ENCODE measurements at regions not wholly inside any gene's neighbourhood (a gene's known extent, or its start where the extent isn't known, plus 50 kb on each side); places are given as distances from the start of the nearest gene placed in this dataset.

- DNase-seq, result no peak
These were observed 85.1 kb upstream of the RMDN2 start for GRCh38 chr2:37839991-37840390.

DNA sequence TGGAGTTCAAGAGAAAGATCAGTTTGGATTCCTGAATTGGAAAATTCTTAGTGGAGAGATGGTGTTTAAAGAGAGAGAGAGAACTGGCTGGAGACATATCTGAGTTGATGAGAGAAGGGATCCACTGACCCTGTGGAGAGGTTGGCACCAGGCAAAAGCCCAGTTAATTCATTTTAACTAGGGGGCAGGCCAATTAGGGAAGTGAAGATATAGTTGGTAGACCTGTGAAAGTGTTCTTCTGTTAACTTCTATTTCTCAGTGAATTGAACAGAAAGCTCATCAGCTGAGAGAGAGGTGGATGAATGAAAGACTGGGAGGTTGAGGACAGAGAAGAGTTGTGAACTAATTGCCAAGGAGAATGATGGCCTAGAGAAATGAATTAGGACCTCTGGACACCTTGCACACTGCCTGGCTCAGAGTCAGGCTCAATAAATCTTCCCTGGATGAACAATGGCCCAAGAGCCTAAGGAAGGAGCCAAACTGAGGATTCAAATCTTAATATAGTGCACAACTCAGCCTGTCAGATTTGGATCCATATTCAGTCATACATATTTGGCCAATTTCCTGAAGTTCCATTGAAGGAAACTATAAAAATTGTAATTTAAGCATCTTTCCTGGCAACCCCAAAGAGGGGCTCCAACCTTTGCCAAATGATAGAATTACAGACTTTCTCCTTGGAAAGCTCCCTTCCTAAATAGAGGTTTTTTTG lies 82.2 kb upstream of the RMDN2 start:
- no peak for DNase-seq

- DNase-seq, result no peak
These were observed 81.5 kb upstream of the RMDN2 start for GRCh38 chr2:37843556-37843955.

GRCh38 chr2:37846207-37846606 lies 78.9 kb upstream of the RMDN2 start:
- DNase-seq, result no peak

- no peak for DNase-seq
These were observed 77.3 kb upstream of the RMDN2 start for GRCh38 chr2:37847792-37848191.

GRCh38 chr2:37848451-37848850 lies 76.6 kb upstream of the RMDN2 start:
- DNase-seq, result no peak

GRCh38 chr2:37849911-37850310 lies 75.2 kb upstream of the RMDN2 start:
- no peak for DNase-seq

- DNase-seq, result no peak
These were observed 73.7 kb upstream of the RMDN2 start for GRCh38 chr2:37851428-37851827.

DNA sequence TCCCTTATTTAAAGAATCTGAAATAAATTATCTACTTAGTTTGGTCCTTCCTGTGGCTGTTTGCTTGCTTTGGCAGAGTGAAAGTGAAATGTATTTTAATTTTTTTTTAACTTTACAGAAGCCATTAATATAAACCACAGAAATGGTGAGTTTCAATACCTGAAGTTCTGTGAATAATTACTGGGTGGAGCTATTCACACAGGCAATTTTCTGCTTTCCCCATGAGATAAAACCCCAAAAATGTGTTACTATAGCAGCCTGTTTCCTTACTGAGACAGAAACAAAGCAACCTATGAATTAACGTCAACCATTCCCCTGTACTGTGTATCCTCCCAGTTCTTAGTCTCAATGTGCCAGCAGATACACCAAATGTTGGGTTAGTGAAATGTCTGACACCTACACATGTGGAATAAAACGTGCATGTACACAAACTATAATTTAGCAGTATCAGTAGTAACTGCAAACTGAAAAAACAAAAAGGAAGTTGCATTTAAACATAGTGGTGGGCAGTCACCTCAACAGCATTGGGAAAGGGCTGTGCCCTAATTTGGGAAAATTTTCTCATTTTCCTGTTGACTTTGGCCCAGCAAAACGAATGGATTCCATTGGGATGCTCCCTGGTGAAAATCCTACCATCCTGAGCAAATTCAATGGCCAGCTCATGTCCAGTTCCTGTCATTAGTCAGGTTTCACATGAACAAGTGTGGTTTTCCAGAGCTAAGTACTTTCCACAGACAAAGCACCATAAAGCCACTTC lies 73.1 kb upstream of the RMDN2 start:
- no peak for DNase-seq

DNA sequence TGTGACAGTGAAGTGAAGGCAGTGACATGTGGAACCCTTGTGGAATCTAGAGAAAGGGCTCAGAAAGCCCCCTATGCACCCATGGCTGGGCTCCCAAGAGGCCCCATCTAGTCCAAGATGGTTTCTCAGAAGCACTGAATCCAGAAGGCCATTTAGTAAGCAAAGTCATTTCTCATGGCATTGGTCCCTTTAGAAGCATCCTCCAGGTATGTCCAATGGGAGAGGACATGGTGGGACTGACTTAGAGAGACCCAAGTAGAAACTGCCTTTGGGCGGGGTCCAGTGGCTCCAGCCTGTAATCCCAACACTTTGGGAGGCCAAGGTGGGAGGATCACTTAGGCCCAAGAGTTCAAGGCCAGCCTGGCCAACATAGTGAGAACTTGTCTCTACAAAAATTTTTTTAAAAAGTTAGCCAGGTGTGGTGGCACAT lies 72.5 kb upstream of the RMDN2 start:
- no peak for DNase-seq

- no peak for DNase-seq
These were observed 70.3 kb upstream of the RMDN2 start for GRCh38 chr2:37854676-37855282.

DNA sequence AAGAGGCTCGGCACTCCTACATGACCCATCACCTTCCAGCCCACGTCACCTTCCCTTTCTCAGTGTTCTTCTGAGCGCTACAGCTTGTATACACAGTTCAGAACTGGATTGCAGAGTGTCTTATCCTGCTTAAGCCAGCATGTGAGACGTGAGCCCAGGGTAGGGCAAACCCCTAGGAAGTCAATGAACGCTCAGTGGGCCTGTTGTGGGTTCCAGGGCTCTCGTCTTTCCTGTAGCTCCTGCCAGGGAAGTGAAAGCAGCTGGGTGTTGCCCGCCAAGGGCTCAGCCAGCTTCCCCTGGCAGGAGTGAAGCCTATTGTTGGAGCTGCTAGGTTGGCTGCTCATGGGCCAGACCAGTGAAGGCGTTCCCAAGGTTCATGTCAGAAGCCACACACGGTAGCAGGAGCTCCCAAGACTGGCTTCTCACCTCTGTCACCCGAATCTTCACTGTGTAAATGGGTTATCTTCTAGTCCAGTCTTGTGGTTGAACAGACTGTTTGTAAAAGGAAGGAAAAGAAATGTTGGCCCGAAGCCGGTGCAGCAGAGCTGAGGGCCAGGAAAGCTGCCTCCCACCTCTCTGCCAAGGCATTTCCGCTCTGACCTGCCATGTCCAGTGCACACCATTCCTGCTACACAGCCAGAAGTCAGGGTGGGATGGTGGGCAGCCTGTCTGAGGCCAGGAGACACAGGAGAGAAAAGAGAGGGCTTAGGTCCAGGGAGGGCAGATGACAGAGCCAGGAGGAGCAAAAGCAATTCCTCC lies 69.6 kb upstream of the RMDN2 start:
- DNase-seq, result no peak

- DNase-seq, result no peak
These were observed 68.9 kb upstream of the RMDN2 start for GRCh38 chr2:37856101-37856751.

DNA sequence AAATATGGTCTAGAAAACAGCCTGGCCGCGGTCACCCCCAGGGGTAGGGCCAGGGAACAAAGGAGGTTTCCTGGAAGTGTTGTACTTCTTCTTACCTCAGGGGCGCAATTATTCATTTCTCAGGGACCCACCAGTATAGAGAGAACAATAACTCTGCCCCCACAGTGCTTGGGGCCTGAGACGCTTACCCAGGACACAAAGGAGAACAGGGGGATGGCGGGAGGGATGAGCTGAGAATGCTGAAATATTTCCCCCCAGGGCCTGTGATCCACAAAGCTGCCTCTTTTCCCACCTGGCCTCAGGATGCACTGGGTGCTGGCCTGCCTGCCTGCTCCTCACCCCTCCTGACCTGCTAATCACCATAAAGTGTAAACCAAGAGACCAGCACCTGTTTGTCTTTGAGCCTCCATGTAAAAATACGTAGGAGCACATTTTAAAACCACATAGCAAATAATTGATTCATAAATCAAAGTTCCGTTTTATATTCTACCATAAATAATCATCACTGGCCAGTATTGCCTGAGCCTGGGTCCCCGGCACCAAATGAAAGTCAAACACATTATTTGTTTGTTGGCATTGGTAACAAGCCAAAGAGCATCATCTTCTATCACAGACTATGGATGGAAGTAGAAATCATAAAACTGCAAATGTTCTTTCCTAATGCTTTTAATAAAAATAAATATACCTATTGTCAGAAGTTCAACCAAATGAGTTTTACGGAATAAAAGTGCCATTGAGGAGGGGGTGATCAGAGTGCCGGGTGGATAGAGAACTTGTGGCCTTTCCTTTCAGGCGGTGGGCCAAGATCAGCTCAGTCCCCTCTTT lies 67.3 kb upstream of the RMDN2 start:
- DNase-seq, result peak; percentile 18

- DNase-seq, result no peak
These were observed 66.7 kb upstream of the RMDN2 start for GRCh38 chr2:37858400-37858711.

GRCh38 chr2:37858725-37859267 lies 66.3 kb upstream of the RMDN2 start:
- no peak for DNase-seq

DNA sequence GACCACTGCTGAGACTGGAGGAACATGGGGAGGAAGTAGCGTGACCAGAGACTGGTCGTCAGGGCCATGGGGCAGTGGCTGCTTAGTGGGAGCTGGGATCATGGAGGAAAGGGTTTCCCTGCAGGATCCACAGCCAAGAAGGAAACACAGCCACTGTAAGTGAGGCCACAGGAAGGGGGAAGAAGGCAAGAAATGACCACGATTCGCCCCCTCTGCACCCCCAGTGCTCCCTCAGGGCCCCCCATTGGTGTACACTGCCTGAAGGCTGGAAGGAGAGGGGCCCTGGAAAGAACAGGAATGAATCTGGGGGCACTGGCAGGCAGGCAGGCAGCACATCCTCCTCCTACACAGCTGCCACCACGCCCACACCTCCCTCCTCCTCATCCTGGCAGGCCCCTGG lies 62.5 kb upstream of the RMDN2 start:
- no peak for DNase-seq

GRCh38 chr2:37864217-37864616 lies 60.9 kb upstream of the RMDN2 start:
- DNase-seq, result no peak

GRCh38 chr2:37865640-37866039 lies 59.4 kb upstream of the RMDN2 start:
- no peak for DNase-seq

DNA sequence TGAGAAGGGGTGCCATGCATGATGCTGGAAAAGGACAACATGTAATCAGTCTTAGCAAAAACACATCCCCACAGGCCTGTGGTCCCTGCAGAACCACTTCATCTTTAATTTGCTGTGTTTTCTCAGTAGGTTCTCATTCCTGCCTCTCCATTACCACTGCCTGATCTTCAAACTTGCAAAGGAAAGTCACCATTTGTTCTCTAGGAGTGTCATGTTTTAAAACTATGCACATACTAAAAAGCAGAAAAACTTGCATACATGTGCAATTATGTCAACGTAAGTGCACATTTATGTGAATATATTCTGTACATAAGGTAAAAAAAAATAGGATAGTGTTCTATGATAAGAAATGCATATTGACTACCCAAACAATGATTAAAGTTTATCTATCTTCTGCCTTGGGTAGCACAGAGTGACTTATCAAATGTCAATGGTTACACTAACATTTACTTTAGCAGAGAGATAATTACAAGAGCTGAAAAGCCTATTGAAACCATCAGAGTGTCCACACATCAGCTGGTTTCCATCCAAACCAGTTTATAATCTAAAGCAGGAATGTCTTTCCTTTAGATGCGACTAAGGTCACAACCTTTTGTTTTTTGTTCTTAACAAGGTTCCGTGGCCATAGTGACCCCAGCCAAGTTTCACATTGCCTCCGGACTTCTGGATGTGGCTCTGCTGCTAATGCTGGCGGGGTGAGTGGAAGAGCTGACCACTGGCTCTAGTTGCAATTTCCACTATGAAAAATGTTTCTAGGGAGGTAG lies 58.7 kb upstream of the RMDN2 start:
- no peak for DNase-seq

DNA sequence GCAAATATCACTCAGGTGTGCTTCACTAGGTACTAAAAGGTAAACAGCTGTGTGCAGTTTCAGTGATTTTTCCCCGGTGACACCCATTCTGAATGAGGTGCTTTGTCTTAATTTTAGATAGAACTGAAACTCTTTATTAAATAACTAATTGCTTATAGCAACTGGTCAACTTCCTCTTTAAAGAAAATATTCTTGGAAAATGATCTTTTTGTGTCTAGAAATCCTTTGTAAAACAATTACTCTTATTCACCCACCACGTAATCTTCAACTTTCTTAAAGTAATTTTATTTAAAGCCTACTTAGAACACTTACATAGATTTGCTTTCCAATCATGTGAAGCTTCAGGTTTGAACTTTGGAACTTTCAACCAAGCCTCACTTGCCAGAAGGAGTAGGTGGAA lies 57.9 kb upstream of the RMDN2 start:
- no peak for DNase-seq
